Tibial nerve (tissue), 4 donors: ENCODE measurements at regions not wholly inside any gene's neighbourhood (a gene's known extent, or its start where the extent isn't known, plus 50 kb on each side); places are given as distances from the start of the nearest gene placed in this dataset.

Experiments
- CTCF ChIP-seq, 5 experiments: fragments of 200-600 bp in 3 of 5; fragments of 450-650 bp in 2 of 5; sonication (generic) in 3 of 5; IDR thresholded peaks; one replicate each; pipeline ENCODE4 v1.5.1; 2016 to 2019; ENCODE audit warnings: antibody characterized with exemption in 5 of 5, mild to moderate bottlenecking in 3 of 5, moderate library complexity in 2 of 5
- EP300 ChIP-seq, 2 donors: sonication (generic); formaldehyde crosslinking; IDR thresholded peaks; one replicate each; pipeline ENCODE4 v1.6.1; 2017; ENCODE audit warnings: antibody characterized with exemption in 2 of 2, mild to moderate bottlenecking in 1 of 2
- POLR2A ChIP-seq, 2 donors: fragments of 450-650 bp; IDR thresholded peaks; one replicate each; pipeline ENCODE4 v1.6.1; 2017; ENCODE audit warnings: antibody characterized with exemption in 2 of 2, mild to moderate bottlenecking in 2 of 2, moderate library complexity in 2 of 2

GRCh38 chr14:58769011-58769643 is 131.4 kb downstream of the DACT1 start:
- TF ChIP-seq CTCF (IDR thresholded peaks at IDR 0.05): no peak
- no peak for TF ChIP-seq POLR2A (IDR thresholded peaks at IDR 0.05)
- TF ChIP-seq EP300 (IDR thresholded peaks at IDR 0.05): no peak
